ENCODE measurements at regions not wholly inside any gene's neighbourhood (a gene's known extent, or its start where the extent isn't known, plus 50 kb on each side); places are given as distances from the start of the nearest gene placed in this dataset.

DNA sequence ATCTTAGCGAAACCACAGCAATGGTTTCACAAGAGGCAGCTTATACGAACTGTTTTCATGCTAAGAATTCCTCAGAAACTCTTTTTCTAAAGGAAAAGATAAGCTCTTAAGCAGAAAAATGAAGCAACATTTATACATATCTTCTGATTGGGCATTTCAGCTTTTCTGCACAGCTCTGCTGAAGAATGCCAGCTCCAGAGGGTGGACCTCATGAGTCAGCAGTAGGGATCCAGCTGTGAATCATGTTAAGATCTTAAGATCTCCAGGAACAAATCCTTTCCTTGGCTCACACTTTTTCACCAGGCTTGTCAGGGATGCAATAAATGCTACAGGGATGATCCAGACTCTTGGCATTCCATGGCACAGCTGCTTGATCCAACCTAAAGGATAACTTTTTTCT, 477.1 kb upstream of the CCDC196 start:
- TF ChIP-seq SPI1 (IDR thresholded peaks at IDR 0.05; ENCODE audit: low read depth, low read length) (no peak), POLR2A (IDR thresholded peaks at IDR 0.05; ENCODE audit: low read depth, low read length) (no peak), POLR2AphosphoS5 (IDR thresholded peaks at IDR 0.05; ENCODE audit: low read depth, low read length) (no peak)

Data from GM12891 (cell line).